ENCODE measurements at regions not wholly inside any gene's neighbourhood (a gene's known extent, or its start where the extent isn't known, plus 50 kb on each side); places are given as distances from the start of the nearest gene placed in this dataset.

GRCh38 chr2:19722531-19722971 lies 179.2 kb downstream of the TTC32 start:
- TF ChIP-seq CTCF (IDR thresholded peaks at IDR 0.05): no peak
- TF ChIP-seq POLR2A (IDR thresholded peaks at IDR 0.05): no peak

Data from right lobe of liver (tissue), 4 donors.